ENCODE measurements at regions not wholly inside any gene's neighbourhood (a gene's known extent, or its start where the extent isn't known, plus 50 kb on each side); places are given as distances from the start of the nearest gene placed in this dataset.

- TF ChIP-seq POLR2AphosphoS5 (IDR thresholded peaks at IDR 0.05; ENCODE audit: borderline replicate concordance, low read depth, low read length) (no peak), EZH2 (IDR thresholded peaks at IDR 0.05) (no peak), FOXP2 (optimal IDR thresholded peaks at IDR 0.05; ENCODE audit: control extremely low read depth, extremely low read length, insufficient read depth) (no peak)
These were observed 163.6 kb upstream of the ZNF516 start for GRCh38 chr18:76658627-76659026.

All from SK-N-MC (cell line).